SIG-M5 treated with dmso at 0.1 percent for 504 hours (cell line): ENCODE measurements at regions not wholly inside any gene's neighbourhood (a gene's known extent, or its start where the extent isn't known, plus 50 kb on each side); places are given as distances from the start of the nearest gene placed in this dataset.
"Not testable (repeated sequence)": the region's sequence is repeated elsewhere in the genome, so short reads cannot be mapped to it uniquely, and the experiment has no call there.

ENCODE experiments used
- DNase-seq: peaks from one replicate; lab custom pipeline; 2025; ENCODE audit not compliant: unreplicated experiment; lab: John Stamatoyannopoulos, UW

DNA sequence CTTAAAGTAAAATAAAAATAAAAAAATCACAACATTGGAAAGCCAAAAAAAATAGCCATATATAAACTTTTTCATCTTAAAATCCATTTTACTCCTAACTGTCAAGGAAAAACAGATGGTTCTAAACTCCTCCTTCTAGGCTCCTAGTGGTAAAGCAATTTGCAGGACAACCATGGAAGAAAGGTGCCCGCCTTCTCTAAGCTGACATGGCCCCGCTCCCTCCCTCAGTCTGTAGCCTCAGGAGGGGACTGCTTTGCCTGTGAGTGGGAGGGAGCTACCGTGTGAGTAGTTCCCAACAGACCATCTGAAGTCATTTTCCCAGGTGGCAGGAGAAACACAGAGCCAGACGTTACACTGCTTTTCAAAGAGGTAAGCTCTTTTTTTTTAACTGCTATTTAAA, 336.2 kb upstream of the FAT1 start:
- DNase-seq = no peak

DNA sequence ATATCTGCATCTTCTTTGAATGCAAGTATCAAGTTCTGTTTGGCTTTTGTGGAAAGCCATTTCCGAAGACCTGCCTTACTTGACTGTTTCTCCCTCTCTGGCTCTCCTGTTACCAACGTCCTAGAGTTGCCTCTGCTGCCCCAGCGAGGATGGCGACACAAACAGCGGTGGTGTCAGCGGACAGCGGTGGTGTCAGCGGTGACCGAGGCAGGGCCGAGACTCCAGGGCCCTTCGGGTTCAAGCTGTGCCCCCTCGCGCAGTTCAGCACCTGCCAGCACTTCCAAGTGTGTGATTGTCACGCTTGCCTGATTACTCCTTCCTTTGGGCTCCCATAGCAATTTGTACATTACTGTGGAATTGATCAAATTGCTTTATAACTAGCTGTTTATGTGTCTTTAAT, 336.9 kb upstream of the FAT1 start:
- no peak for DNase-seq

DNA sequence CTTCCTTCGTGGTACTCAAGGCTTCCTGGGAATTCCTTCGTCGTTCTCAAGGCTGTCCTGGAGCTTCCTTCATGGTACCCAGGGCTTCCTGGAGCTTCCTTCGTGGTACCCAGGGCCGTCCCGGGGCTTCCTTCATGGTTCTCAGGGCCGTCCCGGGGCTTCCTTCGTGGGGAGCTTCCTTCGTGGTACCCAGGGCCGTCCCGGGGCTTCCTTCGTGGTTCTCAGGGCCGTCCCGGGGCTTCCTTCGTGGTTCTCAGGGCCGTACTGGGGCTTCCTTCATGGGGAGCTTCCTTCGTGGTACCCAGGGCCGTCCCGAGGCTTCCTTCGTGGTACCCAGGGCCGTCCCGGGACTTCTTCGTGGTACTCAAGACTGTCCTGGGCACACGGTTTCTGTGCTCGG, 339.6 kb upstream of the FAT1 start:
- no peak for DNase-seq

DNA sequence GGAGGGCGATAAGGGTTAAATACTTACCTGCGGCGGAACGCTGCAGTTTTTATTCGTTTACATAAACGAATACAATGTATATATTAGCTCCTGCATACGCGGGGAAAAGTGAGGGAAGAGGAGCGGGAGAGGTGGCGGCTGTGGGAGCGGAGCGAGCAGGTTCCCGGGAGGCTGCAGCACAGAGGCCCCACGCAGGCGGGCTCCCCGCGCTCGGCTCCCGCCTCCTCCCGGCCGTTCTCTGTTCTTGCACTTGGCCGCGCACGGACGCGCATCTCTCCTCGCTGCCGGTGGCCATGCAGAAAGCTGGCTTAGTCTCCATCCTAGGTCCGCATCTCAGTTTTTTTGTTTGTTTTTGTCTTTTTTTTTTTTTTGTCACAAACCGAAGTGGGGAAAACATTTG, 340.4 kb upstream of the FAT1 start:
- DNase-seq = no peak

DNA sequence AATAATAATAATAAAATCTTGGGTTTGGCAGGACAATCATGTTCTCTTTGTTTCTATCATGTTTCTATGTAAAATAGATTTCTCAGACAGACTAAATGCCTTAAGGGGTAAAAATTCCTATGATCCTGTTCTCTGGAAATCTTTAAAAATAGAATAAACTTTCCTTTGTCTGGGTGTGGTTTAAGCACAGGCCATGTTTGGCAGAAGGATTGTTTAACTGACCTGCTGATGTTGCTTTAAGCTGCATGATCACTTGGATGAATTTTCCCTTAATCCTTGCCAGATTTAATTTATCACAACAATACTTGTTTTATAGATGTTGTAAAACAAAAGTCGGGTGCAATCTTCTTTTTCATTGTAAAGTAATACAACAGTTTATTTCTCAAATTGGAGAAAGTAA, 341.7 kb upstream of the FAT1 start:
- DNase-seq = no peak

DNA sequence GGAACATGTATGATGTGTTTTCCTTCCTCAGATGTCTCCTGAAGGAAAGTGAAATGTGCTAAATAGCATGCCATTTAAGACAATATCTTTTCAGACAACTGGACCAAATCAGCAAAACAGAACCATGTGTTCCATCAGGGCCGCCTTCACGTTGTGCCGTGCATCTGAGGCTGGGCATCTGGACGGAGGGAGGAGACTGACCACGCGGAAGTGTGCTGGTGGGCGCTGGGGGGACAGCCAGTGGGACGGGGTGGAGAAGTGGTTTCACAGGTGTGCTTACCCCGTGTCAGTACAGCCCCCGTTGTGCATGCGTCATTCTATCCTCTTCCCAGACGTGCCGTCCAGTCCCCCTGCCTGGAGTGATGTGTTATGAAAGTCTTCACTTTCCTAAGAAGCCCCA, 342.1 kb upstream of the FAT1 start:
- no peak for DNase-seq

DNA sequence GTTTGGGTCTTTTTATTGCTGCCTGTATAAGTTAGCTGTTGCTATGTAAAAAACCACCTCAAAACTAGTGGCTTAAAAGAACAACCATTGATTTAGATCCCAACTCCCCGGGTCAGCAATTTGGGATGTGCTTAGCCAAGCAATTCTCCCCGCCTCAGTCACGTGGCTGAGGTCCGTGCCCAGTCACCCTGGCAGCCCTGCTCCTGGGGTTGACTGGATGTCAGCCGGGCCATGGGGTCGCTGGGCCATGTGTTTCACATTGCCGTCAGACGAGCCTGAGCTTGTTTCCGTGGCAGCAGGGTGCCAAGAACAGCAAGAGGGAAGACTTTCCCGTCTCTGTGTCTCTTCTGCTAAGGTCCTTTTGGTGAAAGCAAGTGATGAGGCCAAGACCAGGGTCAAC, 345.7 kb upstream of the FAT1 start:
- DNase-seq = no peak

DNA sequence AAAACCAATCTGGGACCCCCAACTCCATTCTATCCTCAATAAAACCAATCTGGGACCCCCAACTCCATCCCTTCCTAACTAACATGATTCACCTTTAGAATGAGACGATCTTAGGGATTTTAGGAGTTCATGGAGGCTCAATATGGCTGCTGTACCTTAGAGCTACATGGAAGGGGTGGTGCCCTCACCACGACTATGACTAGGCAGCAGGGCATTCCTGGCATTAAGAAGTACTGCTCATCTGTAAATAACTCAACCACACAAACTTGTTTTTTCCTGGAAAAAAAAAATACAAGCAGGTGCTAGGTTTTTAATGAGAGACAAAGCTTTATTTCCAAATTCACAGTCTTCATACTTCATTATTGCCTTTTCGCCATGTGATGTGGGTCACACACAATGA, 346.5 kb upstream of the FAT1 start:
- DNase-seq = no peak

DNA sequence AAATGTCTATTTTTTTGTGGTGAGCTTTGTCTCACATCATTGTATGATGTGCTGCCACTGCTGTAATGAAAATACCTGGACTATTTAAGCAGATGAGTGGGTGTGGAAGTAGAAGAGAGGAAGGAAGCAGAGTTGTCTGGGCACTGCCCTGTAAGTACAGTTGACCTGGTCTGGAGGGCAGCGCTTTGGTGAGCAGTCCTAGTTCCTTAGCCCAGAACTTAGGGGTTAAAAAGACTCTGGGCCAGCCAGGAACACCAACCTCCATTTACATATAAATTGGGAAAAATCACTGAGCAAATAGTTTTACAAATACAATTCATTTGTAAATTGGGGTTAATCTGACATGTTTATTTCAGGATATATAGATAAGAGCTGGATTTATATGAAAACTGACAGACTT, 347.1 kb upstream of the FAT1 start:
- no peak for DNase-seq

DNA sequence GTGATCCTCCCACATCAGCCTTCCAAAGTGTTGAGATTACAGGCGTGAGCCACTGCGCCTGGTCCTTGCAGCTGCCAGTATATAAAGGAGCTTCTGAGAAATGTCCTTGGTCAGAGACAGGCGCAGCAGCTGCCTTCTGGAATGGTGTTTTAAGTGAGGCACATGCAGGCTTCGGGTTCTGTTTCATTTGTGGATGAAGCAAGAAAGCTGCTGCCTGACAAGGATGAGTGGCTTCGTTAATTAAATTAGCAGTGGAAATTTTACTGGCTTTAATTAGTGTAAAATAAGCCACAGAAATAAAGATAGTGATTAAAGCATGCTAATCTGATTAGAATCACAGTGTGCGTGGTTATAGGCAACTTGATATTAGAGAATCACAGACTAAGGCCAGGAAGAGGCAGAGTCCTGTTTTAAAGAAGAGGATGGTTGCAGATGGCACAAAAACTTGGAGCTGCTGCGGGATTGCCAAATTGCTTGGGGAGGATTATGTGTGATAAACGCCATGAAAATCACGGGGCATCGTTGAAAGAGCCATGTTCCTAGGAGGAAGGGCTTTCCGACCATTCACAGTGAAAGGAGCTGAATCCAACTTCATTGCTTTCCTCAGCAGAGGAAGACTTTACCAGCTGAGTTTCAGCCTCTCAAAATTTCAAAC, 348.4 kb upstream of the FAT1 start:
- no peak for DNase-seq

DNA sequence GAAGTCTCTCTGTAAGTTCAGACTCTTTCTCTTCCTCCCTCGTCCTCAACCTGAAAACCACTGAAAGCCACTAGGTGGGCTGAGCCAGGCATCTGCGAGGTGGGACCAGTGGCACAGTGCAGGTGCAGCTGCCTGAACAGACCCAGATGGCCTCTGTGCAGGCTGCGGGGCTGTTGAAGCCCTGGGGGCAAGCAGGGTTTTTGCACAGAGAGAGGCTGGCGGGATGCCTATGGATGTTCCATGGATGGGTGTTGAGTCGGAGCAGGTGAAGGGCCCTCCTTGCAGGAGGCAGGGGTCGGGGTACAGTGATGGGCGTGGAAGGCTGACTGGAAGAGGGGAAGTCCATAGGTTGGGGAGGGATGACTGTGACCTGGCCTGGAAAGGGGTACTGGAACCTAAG, 350.2 kb upstream of the FAT1 start:
- no peak for DNase-seq

DNA sequence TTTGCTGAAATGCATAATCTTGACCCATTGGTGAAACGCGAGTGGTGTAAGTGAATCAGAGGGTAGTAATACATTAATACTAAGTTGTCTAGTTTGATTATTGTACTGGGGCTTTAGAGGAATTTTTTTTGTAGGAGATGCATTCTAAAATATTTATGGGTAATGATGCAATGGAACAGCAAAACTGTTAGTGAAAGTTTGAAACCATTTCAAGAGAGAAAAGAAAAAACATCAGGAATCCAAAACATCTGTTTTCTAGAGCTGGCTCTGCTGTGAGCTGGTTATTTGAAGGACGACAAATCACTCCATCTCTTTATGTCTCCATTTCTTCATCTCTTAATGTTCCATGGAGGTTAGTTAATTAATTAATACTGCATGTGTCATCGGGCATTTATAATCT, 351.9 kb upstream of the FAT1 start:
- no peak for DNase-seq

DNA sequence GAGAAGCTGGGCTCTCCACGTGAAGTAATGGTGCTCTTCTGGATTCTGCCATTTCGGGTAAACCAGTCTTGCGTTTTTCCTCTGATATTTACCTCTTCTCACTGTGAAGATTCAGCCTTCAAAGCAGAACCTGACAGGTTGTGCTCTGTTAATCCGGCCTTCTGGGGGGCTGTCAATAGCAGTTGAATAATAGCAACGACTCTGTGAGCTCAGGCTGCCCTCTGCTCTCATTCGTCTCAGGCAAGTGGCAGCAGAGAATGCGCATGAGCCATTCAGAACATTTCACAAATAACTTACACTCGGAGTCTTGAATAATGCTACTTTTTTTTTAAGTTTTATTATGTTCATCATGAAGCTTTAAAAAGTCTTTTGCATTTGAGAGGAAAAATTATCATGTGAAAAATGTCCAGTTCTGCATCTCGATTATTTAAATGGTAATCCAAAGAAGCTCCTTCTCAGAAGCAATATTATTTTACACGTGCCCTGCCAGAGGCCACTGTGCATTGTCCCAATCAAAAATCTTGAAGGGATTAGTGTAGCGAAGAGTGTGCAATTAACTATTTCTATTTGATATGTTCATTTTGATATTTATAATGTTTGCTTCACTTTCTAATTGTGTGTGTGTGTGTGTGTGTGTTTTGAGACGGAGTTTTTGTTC, 354.2 kb upstream of the FAT1 start:
- DNase-seq = no peak

DNA sequence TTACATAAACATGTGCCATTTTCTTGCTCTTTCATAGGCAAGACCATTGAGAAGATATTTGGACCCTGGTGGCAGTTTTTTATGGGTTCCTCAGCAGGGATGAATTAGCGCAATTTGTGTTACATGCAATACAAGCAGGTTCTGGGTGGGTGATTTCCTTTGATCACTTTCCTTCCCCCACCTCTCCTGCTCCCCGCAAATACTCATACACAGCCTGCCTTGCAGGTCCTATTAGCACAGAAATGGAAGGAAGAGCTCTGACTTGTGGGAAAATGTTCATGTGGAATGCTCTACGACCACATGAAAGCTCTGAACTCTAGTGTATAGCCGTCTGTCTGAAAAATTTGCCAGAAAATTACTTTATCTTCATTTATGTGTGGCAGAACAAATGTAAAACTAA, 361.0 kb upstream of the FAT1 start:
- no peak for DNase-seq

DNA sequence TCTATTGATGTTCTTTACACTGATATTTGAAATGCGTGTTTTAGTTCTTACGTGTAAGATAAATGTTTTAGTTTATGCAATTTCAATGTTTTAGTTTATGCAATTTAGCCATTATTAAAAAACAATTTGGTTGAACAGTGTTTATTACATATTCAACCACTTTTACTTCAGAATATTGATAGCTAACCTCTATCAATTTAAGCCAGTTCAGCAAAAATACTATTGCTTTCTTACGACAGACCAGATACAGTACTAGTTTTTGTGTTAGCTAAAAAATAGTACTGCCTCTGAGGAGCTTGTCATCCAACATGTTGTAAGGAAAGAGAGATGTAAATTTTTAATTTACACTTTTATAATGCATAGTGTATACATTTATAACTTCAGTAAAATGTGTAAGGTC, 361.7 kb upstream of the FAT1 start:
- DNase-seq = no peak

DNA sequence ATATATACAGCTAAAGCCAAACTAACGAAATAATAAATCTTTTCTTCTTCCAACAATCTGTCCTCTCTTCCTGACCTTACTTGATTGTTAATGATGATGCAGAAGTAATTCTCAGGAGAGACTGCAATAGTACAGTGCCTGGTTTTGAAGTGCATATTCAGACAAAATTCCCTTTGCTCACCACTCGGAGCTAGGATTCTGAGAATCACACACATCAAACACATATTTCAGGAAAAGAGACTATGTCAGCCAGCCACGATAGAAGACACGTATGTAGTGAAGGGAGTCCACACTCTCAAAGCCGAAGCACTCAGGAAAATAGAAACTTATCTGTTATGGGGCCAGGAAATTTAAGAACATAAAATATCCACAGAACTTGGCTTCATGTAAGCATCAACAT, 362.5 kb upstream of the FAT1 start:
- DNase-seq = no peak

DNA sequence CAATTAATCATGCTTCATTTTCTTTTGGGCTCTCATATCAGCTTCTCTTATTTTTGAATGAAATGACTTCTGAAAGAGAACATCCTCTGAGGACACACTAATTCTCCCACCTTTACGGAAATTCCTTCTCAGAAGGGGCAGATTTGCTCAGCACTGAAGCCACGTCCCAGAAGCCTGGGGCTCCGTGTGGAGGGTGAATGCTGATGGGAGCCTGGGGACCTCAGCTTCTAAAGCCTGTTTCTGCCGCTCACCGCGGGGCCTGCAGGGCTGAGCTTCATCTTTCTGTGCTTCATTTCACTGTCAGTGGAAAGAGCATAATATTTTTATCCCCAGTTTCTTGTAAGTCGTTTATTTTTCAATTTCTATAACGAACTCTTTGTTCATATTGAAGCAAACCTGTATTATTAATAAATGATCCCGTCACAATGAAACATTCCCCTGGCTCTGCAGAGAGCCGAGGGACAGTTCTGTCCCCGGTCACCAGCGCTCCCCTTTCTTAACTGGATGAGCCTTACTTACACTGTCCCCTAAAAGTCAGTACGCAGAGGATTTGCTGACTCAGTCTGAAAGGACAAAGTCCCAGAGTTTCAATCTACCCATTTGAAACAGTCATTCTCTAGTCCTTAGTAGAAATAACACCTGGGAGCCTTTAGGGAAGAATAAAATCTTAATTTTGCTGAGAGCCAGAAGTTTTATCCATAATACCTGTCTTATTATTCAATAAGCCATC, 364.6 kb upstream of the FAT1 start:
- DNase-seq = no peak

DNA sequence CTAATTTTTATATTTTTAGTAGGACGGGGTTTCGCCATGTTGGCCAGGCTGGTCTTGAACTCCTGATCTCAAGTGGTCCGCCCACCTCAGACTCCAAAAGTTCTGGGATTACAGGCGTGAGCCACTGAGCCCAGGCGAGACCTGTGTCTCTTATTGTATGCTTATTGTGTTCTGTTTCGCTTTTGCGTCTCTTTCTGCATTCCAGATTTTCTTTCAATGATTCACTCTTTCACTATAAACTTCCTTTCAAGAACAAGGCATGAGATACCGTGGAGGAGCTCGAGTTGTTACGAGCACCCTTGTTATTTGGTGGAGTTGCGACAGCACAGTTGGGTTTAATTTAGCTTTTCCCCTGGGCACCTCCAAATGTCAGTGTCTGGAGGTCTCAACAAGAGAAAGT, 366.7 kb upstream of the FAT1 start:
- no peak for DNase-seq

DNA sequence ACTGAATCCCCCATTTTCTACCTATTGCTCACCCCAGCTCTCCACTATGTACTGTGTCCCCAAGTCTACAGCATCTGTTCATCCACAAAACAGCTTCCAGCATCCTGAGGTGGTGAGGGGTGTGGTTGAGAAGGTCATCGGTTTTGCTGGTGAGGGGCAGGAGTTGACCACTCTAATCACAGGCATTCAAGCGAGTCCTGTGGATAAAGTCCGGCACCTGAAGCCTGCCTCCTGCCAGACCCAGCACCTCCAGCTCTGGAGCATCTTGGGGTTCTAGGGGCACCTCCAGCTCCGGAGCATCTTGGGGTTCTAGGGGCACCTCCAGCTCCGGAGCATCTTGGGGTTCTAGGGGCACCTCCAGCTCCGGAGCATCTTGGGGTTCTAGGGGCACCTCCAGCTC, 367.2 kb upstream of the FAT1 start:
- DNase-seq = not testable (repeated sequence)

DNA sequence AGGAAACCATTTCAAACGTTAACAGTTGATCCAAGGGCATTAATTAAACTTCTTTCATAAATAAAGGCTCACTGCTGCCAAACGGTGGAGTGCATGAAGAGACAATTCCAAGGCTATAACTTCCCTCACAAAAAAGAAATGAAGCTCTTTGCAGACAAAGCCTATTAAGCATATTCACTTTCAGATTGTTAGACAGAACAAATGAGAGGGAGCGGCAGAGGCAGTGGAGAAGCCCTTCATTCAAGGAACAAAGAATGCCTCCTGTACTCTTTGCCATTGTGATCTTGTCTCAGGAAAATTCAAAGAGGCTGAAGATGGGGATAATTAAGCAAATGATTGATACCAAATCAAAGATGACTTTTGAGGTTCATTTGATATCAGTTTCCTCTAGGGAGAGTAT, 370.5 kb upstream of the FAT1 start:
- DNase-seq = no peak

DNA sequence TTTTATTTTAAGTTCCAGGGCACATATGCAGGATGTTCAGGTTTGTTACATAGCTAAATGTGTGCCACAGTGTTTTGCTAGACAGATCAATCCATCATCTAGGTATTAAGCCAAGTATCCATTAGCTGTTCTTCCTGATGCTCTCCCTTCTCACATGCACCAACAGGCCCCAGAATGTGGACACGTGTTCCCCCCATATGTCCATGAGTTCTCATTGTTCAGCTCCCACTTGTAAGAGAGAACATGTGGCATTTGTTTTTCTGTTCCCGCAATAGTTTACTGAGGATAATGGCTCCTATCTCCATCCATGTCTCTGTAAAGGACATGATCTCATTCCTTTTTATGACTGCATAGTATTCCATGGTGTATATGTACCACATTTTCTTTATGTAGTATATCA, 374.8 kb upstream of the FAT1 start:
- no peak for DNase-seq

DNA sequence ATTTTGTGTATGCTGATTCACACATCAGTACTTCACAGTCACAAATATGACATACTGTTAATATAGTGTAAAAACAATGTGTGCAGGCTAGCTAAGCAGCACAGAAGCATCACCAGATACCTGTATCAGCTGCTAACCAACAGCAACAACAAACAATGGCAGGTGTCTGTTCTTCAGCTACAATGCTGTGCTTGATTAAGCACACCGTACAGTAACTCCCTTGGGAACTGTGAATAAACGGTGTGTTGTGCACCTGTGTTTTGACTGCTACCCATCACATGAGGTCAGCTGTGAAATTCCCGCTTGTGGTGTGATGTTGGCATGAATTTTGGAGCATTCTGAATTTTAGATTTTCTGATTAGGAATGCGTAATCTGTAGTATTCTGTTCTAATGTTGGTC, 379.7 kb upstream of the FAT1 start:
- DNase-seq = no peak

DNA sequence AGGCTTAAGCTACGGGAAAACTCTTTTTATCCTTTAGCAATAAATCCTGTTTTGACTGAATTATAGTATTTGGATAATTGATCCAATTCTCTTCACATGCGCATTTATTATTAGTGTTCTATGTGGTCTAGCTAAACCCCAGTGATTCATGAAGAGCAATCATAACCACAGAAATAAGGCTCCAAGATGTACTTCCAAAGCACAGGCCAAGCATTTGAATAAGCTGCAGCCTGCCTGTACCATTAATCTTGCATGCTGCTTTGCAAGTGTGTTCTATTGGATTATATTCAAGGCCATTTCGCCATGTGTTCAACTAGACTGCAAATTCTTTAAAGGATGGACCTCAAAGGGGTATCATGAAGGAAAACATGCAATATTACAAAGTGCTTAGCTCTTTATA, 385.2 kb upstream of the FAT1 start:
- DNase-seq = no peak
